Dendritic cell treated with granulocyte-macrophage colony-stimulating factor and Interleukin-4, amounts not matched to agents 40 ng/mL and 50 ng/mL, for 4 days (primary cell): ENCODE measurements at regions not wholly inside any gene's neighbourhood (a gene's known extent, or its start where the extent isn't known, plus 50 kb on each side); places are given as distances from the start of the nearest gene placed in this dataset.

Experiments used
- H3K27ac Mint-ChIP-seq: one replicate; pipeline ENCODE4 v1.8.0; 2022; ENCODE audit warnings: mild to moderate bottlenecking, mixed read lengths
- H3K27me3 Mint-ChIP-seq: one replicate; pipeline ENCODE4 v1.8.0; 2022; ENCODE audit warnings: mild to moderate bottlenecking, mixed read lengths
- H3K36me3 Mint-ChIP-seq: one replicate; pipeline ENCODE4 v1.8.0; 2022; ENCODE audit warnings: low read depth, mixed read lengths
- H3K4me1 Mint-ChIP-seq: one replicate; pipeline ENCODE4 v1.8.0; 2022; ENCODE audit warnings: low read depth, mixed read lengths
- H3K4me3 Mint-ChIP-seq: one replicate; pipeline ENCODE4 v1.8.0; 2022; ENCODE audit warnings: mild to moderate bottlenecking, moderate library complexity, mixed read lengths
- H3K9me3 Mint-ChIP-seq: one replicate; pipeline ENCODE4 v1.8.0; 2022; ENCODE audit warnings: mixed read lengths
- intact Hi-C: fragments of 100-400 bp; cut with micrococcal nuclease; formaldehyde crosslinking; loops from one replicate; pipeline ENCODE4 v1.15.0; 2022

GRCh38 chr4:164501074-164501473 lies 252.9 kb upstream of the SMIM31 start:
- Mint-ChIP-seq H3K4me3 (no peak overlapping the region), H3K36me3 (no peaks in the 10 kb centered on the region), H3K4me1 (no peaks in the 10 kb centered on the region), H3K27me3 (no peaks in the 10 kb centered on the region), H3K9me3 (no peaks in the 10 kb centered on the region), H3K27ac (no peak overlapping the region)
- intact Hi-C loops, result no loop called here

- no peak overlapping the region for H3K27ac Mint-ChIP-seq
- no peak overlapping the region for H3K4me3 Mint-ChIP-seq
- no peaks in the 10 kb centered on the region for H3K36me3 Mint-ChIP-seq
- no peaks in the 10 kb centered on the region for H3K9me3 Mint-ChIP-seq
- no peaks in the 10 kb centered on the region for H3K27me3 Mint-ChIP-seq
- intact Hi-C loops, result no loop called here
- H3K4me1 Mint-ChIP-seq, result no peaks in the 10 kb centered on the region
Measured at GRCh38 chr4:164503874-164504273, 250.1 kb upstream of the SMIM31 start.

GRCh38 chr4:164508097-164508496 lies 245.8 kb upstream of the SMIM31 start:
- H3K9me3 Mint-ChIP-seq, result no peaks in the 10 kb centered on the region
- intact Hi-C loops, result no loop called here
- H3K27ac Mint-ChIP-seq, result no peak overlapping the region
- no peak overlapping the region for H3K4me3 Mint-ChIP-seq
- H3K36me3 Mint-ChIP-seq, result no peaks in the 10 kb centered on the region
- no peaks in the 10 kb centered on the region for H3K27me3 Mint-ChIP-seq
- H3K4me1 Mint-ChIP-seq, result no peaks in the 10 kb centered on the region

GRCh38 chr4:164508771-164509170 lies 245.2 kb upstream of the SMIM31 start:
- Mint-ChIP-seq H3K36me3 (no peaks in the 10 kb centered on the region), H3K9me3 (no peaks in the 10 kb centered on the region), H3K27ac (no peak overlapping the region), H3K27me3 (no peaks in the 10 kb centered on the region), H3K4me1 (no peaks in the 10 kb centered on the region), H3K4me3 (no peak overlapping the region)
- intact Hi-C loops, result no loop called here

- H3K36me3 Mint-ChIP-seq, result no peaks in the 10 kb centered on the region
- intact Hi-C loops, result no loop called here
- no peak overlapping the region for H3K27ac Mint-ChIP-seq
- no peaks in the 10 kb centered on the region for H3K4me1 Mint-ChIP-seq
- H3K4me3 Mint-ChIP-seq, result no peak overlapping the region
- no peaks in the 10 kb centered on the region for H3K9me3 Mint-ChIP-seq
- H3K27me3 Mint-ChIP-seq, result no peaks in the 10 kb centered on the region
Measured at GRCh38 chr4:164509951-164510350, 244.0 kb upstream of the SMIM31 start.

- H3K36me3 Mint-ChIP-seq, result no peaks in the 10 kb centered on the region
- intact Hi-C loops, result no loop called here
- H3K9me3 Mint-ChIP-seq, result no peaks in the 10 kb centered on the region
- H3K4me3 Mint-ChIP-seq, result no peak overlapping the region
- H3K27ac Mint-ChIP-seq, result no peak overlapping the region
- H3K4me1 Mint-ChIP-seq, result no peaks in the 10 kb centered on the region
- no peaks in the 10 kb centered on the region for H3K27me3 Mint-ChIP-seq
Measured at GRCh38 chr4:164512124-164512523, 241.8 kb upstream of the SMIM31 start.

- no peaks in the 10 kb centered on the region for H3K9me3 Mint-ChIP-seq
- H3K4me1 Mint-ChIP-seq, result no peaks in the 10 kb centered on the region
- H3K36me3 Mint-ChIP-seq, result no peaks in the 10 kb centered on the region
- intact Hi-C loops, result no loop called here
- no peak overlapping the region for H3K27ac Mint-ChIP-seq
- no peaks in the 10 kb centered on the region for H3K27me3 Mint-ChIP-seq
- no peak overlapping the region for H3K4me3 Mint-ChIP-seq
Measured at GRCh38 chr4:164514765-164515164, 239.2 kb upstream of the SMIM31 start.

- intact Hi-C loops, result no loop called here
- H3K27ac Mint-ChIP-seq, result no peak overlapping the region
- no peak overlapping the region for H3K4me3 Mint-ChIP-seq
- H3K27me3 Mint-ChIP-seq, result no peaks in the 10 kb centered on the region
- no peaks in the 10 kb centered on the region for H3K9me3 Mint-ChIP-seq
- no peaks in the 10 kb centered on the region for H3K36me3 Mint-ChIP-seq
- no peaks in the 10 kb centered on the region for H3K4me1 Mint-ChIP-seq
Measured at GRCh38 chr4:164524789-164525188, 229.1 kb upstream of the SMIM31 start.

GRCh38 chr4:164526933-164527583 lies 226.9 kb upstream of the SMIM31 start:
- intact Hi-C loops, result no loop called here
- H3K9me3 Mint-ChIP-seq, result no peaks in the 10 kb centered on the region
- H3K27ac Mint-ChIP-seq, result no peak overlapping the region
- no peak overlapping the region for H3K4me3 Mint-ChIP-seq
- H3K4me1 Mint-ChIP-seq, result no peaks in the 10 kb centered on the region
- H3K27me3 Mint-ChIP-seq, result no peaks in the 10 kb centered on the region
- H3K36me3 Mint-ChIP-seq, result no peaks in the 10 kb centered on the region

GRCh38 chr4:164529058-164529457 lies 224.9 kb upstream of the SMIM31 start:
- H3K36me3 Mint-ChIP-seq, result no peaks in the 10 kb centered on the region
- no peak overlapping the region for H3K27ac Mint-ChIP-seq
- intact Hi-C loops, result no loop called here
- no peaks in the 10 kb centered on the region for H3K4me1 Mint-ChIP-seq
- H3K4me3 Mint-ChIP-seq, result no peak overlapping the region
- no peaks in the 10 kb centered on the region for H3K27me3 Mint-ChIP-seq
- H3K9me3 Mint-ChIP-seq, result no peaks in the 10 kb centered on the region

- Mint-ChIP-seq H3K27ac (no peak overlapping the region), H3K27me3 (no peaks in the 10 kb centered on the region), H3K36me3 (no peaks in the 10 kb centered on the region), H3K4me3 (no peak overlapping the region), H3K4me1 (no peaks in the 10 kb centered on the region), H3K9me3 (no peaks in the 10 kb centered on the region)
- intact Hi-C loops, result no loop called here
Measured at GRCh38 chr4:164529486-164529885, 224.4 kb upstream of the SMIM31 start.

- intact Hi-C loops, result no loop called here
Measured at GRCh38 chr4:164531336-164531735, 222.6 kb upstream of the SMIM31 start.

GRCh38 chr4:164536814-164537213 lies 217.1 kb upstream of the SMIM31 start:
- intact Hi-C loops, result no loop called here
- no peak overlapping the region for H3K4me3 Mint-ChIP-seq
- H3K4me1 Mint-ChIP-seq, result no peaks in the 10 kb centered on the region
- H3K36me3 Mint-ChIP-seq, result no peaks in the 10 kb centered on the region
- no peak overlapping the region for H3K27ac Mint-ChIP-seq
- no peaks in the 10 kb centered on the region for H3K27me3 Mint-ChIP-seq
- peaks cover 24% of the 10 kb centered on the region for H3K9me3 Mint-ChIP-seq

More at GRCh38 chr4:164531336-164531735, 222.6 kb upstream of the SMIM31 start:
- Mint-ChIP-seq H3K27ac (no peak overlapping the region), H3K4me3 (no peak overlapping the region), H3K27me3 (no peaks in the 10 kb centered on the region), H3K9me3 (no peaks in the 10 kb centered on the region), H3K4me1 (no peaks in the 10 kb centered on the region), H3K36me3 (no peaks in the 10 kb centered on the region)

- H3K4me1 Mint-ChIP-seq, result no peaks in the 10 kb centered on the region
- H3K9me3 Mint-ChIP-seq, result peaks cover 29% of the 10 kb centered on the region
- H3K27me3 Mint-ChIP-seq, result no peaks in the 10 kb centered on the region
- intact Hi-C loops, result no loop called here
- H3K27ac Mint-ChIP-seq, result no peak overlapping the region
- no peaks in the 10 kb centered on the region for H3K36me3 Mint-ChIP-seq
- H3K4me3 Mint-ChIP-seq, result no peak overlapping the region
Measured at GRCh38 chr4:164538097-164538496, 215.8 kb upstream of the SMIM31 start.

- H3K27me3 Mint-ChIP-seq, result no peaks in the 10 kb centered on the region
- intact Hi-C loops, result no loop called here
Measured at GRCh38 chr4:164540987-164541386, 212.9 kb upstream of the SMIM31 start.

More at GRCh38 chr4:164540987-164541386, 212.9 kb upstream of the SMIM31 start:
- Mint-ChIP-seq H3K27ac (no peak overlapping the region), H3K36me3 (no peaks in the 10 kb centered on the region), H3K9me3 (peaks cover 47% of the 10 kb centered on the region), H3K4me3 (no peak overlapping the region), H3K4me1 (no peaks in the 10 kb centered on the region)
